ENCODE measurements at regions not wholly inside any gene's neighbourhood (a gene's known extent, or its start where the extent isn't known, plus 50 kb on each side); places are given as distances from the start of the nearest gene placed in this dataset.

- Mint-ChIP-seq H3K4me1 (no peaks in the 10 kb centered on the region), H3K36me3 (ENCODE audit: low read depth) (no peaks in the 10 kb centered on the region), H3K9me3 (peaks cover 3% of the 10 kb centered on the region), H3K4me3 (no peak overlapping the region), H3K27ac (no peak overlapping the region), H3K27me3 (peaks cover 23% of the 10 kb centered on the region)
- no peak for ATAC-seq (replicated peaks)
Observed at GRCh38 chr1:14303011-14303410, 295.5 kb upstream of the KAZN start.

DNA sequence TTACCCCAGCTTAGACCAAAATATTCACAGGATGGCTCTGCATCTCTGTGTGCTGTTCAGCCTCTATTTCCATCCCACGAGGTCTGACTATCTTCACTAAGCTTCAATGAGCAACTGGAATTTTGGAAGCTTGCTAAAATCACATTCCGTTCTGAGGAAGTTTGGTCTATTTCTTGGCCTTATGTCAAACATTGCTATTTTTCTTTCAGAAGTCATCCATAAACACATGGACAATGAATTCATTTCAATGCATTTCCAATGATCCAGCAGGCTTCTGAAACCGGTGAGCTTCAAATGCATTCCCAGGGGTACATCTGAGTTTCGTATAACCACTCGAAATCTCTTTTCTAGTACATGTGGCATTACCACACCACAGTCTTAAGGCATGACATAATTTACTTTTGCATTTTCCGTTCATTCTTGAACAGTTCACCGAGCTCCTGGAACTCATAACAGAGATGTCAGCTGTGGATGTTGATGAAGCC lies 294.1 kb upstream of the KAZN start:
- ATAC-seq (replicated peaks) = no peak
- H3K4me3 Mint-ChIP-seq = no peak overlapping the region
- H3K4me1 Mint-ChIP-seq = no peaks in the 10 kb centered on the region
- H3K9me3 Mint-ChIP-seq = peaks cover 3% of the 10 kb centered on the region
- H3K27me3 Mint-ChIP-seq = peaks cover 19% of the 10 kb centered on the region
- H3K36me3 Mint-ChIP-seq (ENCODE audit: low read depth) = no peaks in the 10 kb centered on the region
- no peak overlapping the region for H3K27ac Mint-ChIP-seq

GRCh38 chr1:14308460-14308859 lies 290.0 kb upstream of the KAZN start:
- Mint-ChIP-seq H3K27me3 (peaks cover 13% of the 10 kb centered on the region), H3K27ac (no peak overlapping the region), H3K36me3 (ENCODE audit: low read depth) (no peaks in the 10 kb centered on the region), H3K9me3 (peaks cover 8% of the 10 kb centered on the region), H3K4me3 (no peak overlapping the region), H3K4me1 (no peaks in the 10 kb centered on the region)
- ATAC-seq (replicated peaks) = no peak

DNA sequence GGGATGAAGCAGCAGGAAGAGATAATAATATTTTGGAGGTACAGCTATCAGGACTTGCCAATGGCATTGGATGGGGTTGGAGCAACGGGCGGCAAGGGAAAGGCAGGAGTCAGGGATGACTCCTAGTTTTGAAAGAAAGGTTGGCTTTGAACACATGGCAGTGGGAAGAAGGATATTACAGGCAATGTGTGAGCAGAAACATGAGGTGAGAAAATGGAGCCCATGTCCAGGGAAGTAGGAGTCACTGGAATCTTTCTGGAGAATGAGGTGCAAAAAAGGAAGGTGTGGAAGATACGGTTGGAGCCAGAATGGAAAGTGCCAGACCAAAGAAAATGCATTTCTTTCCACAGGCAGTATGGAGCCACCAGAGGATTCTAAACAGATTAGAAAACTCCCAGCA lies 288.5 kb upstream of the KAZN start:
- H3K27me3 Mint-ChIP-seq = peaks cover 8% of the 10 kb centered on the region
- peaks cover 4% of the 10 kb centered on the region for H3K9me3 Mint-ChIP-seq
- no peaks in the 10 kb centered on the region for H3K4me1 Mint-ChIP-seq
- ATAC-seq (replicated peaks) = no peak
- no peaks in the 10 kb centered on the region for H3K36me3 Mint-ChIP-seq (ENCODE audit: low read depth)
- H3K27ac Mint-ChIP-seq = no peak overlapping the region
- H3K4me3 Mint-ChIP-seq = no peak overlapping the region

GRCh38 chr1:14310476-14310875 lies 288.0 kb upstream of the KAZN start:
- no peak for ATAC-seq (replicated peaks)
- peaks cover 4% of the 10 kb centered on the region for H3K9me3 Mint-ChIP-seq
- no peak overlapping the region for H3K4me3 Mint-ChIP-seq
- no peak overlapping the region for H3K27ac Mint-ChIP-seq
- peaks cover 8% of the 10 kb centered on the region for H3K27me3 Mint-ChIP-seq
- no peaks in the 10 kb centered on the region for H3K36me3 Mint-ChIP-seq (ENCODE audit: low read depth)
- no peaks in the 10 kb centered on the region for H3K4me1 Mint-ChIP-seq

GRCh38 chr1:14313731-14314431 lies 284.6 kb upstream of the KAZN start:
- Mint-ChIP-seq H3K4me3 (no peak overlapping the region), H3K27ac (no peak overlapping the region), H3K9me3 (peaks cover 4% of the 10 kb centered on the region), H3K4me1 (no peaks in the 10 kb centered on the region), H3K36me3 (ENCODE audit: low read depth) (no peaks in the 10 kb centered on the region), H3K27me3 (no peaks in the 10 kb centered on the region)
- no peak for ATAC-seq (replicated peaks)

DNA sequence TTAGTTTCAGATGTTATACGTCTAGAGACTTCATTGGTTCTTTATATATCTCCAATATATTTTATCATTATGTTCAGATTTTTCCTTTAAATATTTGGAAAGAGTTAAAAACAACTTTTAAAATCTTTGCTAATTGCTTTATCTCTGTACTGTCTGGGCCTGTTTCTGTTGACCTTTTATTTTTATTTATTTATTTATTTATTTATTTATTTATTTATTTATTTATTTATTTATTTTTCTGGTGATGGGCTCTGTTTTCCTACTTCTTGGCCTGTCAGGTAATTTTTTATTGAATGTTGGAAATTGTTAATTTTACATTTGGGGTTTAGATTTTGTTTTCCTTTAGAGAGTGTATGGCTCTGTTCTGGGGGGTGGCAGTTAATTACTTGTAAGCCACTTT lies 279.7 kb upstream of the KAZN start:
- H3K9me3 Mint-ChIP-seq = peaks cover 3% of the 10 kb centered on the region
- ATAC-seq (replicated peaks) = no peak
- peaks cover 13% of the 10 kb centered on the region for H3K27me3 Mint-ChIP-seq
- no peak overlapping the region for H3K27ac Mint-ChIP-seq
- no peak overlapping the region for H3K4me3 Mint-ChIP-seq
- no peaks in the 10 kb centered on the region for H3K36me3 Mint-ChIP-seq (ENCODE audit: low read depth)
- H3K4me1 Mint-ChIP-seq = no peaks in the 10 kb centered on the region

GRCh38 chr1:14320518-14320917 lies 278.0 kb upstream of the KAZN start:
- Mint-ChIP-seq H3K4me3 (no peak overlapping the region), H3K36me3 (ENCODE audit: low read depth) (no peaks in the 10 kb centered on the region), H3K27ac (no peak overlapping the region), H3K27me3 (peaks cover 16% of the 10 kb centered on the region), H3K9me3 (peaks cover 3% of the 10 kb centered on the region), H3K4me1 (no peaks in the 10 kb centered on the region)
- ATAC-seq (replicated peaks) = no peak

- no peak for ATAC-seq (replicated peaks)
- H3K4me3 Mint-ChIP-seq = no peak overlapping the region
Observed at GRCh38 chr1:14320986-14321385, 277.5 kb upstream of the KAZN start.

DNA sequence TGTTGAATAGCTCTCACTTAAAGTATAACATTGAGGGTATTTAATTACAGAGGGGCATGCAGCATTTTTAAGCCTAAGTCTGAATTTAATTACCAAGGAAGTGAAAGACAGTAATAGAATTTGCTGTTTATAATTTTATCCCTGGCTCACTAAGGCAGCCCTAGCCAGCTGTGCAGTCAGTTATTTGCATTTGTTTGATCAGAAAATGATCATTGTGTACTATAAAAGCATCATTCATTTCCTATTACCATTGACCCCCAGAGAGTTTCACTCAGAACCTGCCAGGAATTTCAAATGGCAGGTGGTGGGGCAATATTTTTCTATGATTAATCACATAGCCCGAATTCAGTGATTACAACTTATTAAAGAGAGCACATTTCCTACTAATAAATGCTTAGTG lies 277.1 kb upstream of the KAZN start:
- no peak overlapping the region for H3K27ac Mint-ChIP-seq
- H3K27me3 Mint-ChIP-seq = peaks cover 17% of the 10 kb centered on the region
- H3K4me3 Mint-ChIP-seq = no peak overlapping the region
- no peaks in the 10 kb centered on the region for H3K36me3 Mint-ChIP-seq (ENCODE audit: low read depth)
- H3K9me3 Mint-ChIP-seq = peaks cover 3% of the 10 kb centered on the region
- no peak for ATAC-seq (replicated peaks)
- H3K4me1 Mint-ChIP-seq = no peaks in the 10 kb centered on the region

More at GRCh38 chr1:14320986-14321385, 277.5 kb upstream of the KAZN start:
- Mint-ChIP-seq H3K9me3 (peaks cover 3% of the 10 kb centered on the region), H3K27me3 (peaks cover 16% of the 10 kb centered on the region), H3K27ac (no peak overlapping the region), H3K4me1 (no peaks in the 10 kb centered on the region), H3K36me3 (ENCODE audit: low read depth) (no peaks in the 10 kb centered on the region)

- Mint-ChIP-seq H3K36me3 (ENCODE audit: low read depth) (no peaks in the 10 kb centered on the region), H3K9me3 (peaks cover 9% of the 10 kb centered on the region), H3K27ac (no peak overlapping the region), H3K4me1 (no peaks in the 10 kb centered on the region), H3K4me3 (no peak overlapping the region), H3K27me3 (peaks cover 29% of the 10 kb centered on the region)
- no peak for ATAC-seq (replicated peaks)
Observed at GRCh38 chr1:14323568-14324247, 274.8 kb upstream of the KAZN start.

DNA sequence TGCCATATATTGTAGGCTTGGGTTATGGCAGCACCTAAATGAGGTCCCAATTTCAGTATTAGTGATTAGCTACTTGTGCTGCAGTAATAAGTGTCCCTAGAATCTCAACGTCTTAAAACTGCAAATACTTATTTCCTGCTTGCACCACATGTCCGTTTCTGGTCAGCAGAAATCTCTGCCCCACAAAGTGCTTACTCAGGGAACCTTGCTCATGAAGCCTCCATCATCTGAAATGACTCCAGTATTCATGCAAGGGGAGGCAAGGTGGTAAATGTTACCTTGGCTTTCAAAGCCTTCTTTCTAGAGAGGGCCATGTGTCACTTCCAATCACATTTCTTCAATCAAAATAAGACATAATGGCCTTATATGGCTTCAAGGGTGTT lies 274.2 kb upstream of the KAZN start:
- ATAC-seq (replicated peaks) = no peak
- no peaks in the 10 kb centered on the region for H3K4me1 Mint-ChIP-seq
- H3K27me3 Mint-ChIP-seq = peaks cover 29% of the 10 kb centered on the region
- H3K27ac Mint-ChIP-seq = no peak overlapping the region
- peaks cover 9% of the 10 kb centered on the region for H3K9me3 Mint-ChIP-seq
- H3K36me3 Mint-ChIP-seq (ENCODE audit: low read depth) = no peaks in the 10 kb centered on the region
- no peak overlapping the region for H3K4me3 Mint-ChIP-seq

DNA sequence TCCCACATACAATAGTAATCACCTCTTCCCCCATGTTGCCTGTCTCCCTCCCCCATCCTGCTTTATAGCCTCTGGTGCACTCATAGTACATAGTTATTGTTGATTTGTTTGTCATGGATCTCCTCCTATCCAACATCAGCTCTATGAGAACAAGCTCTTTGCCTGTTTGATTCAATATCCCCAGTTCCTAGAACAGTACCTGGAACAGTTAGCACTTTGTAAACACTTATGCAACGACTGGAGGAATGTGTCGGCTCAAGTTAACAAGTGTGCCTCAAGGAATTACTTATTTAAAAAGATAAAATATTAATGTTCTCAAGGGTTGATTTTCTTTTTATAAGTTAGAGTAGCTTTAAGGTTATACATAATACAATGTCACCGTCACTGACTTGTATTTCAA lies 271.6 kb upstream of the KAZN start:
- peaks cover 14% of the 10 kb centered on the region for H3K9me3 Mint-ChIP-seq
- ATAC-seq (replicated peaks) = no peak
- H3K27me3 Mint-ChIP-seq = peaks cover 23% of the 10 kb centered on the region
- no peaks in the 10 kb centered on the region for H3K36me3 Mint-ChIP-seq (ENCODE audit: low read depth)
- no peak overlapping the region for H3K4me3 Mint-ChIP-seq
- H3K4me1 Mint-ChIP-seq = no peaks in the 10 kb centered on the region
- no peak overlapping the region for H3K27ac Mint-ChIP-seq

DNA sequence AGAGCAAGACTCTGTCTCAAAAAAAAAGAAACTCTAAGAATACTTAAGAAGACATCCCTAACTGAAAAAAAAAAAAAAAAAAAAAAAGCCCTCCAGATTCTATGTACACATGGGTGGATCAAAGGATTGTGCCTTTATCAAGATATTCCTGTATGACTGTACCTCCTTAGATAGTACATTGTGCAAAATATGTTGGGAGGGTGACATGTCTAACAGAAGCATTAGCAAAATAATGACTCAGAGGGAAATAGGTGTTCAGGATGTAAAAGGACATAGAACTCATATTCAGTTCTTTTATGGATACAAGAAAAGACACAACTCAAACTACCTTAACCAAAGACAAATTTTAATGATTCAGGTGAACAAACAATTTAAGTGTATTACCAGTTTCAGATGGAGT lies 269.8 kb upstream of the KAZN start:
- H3K4me3 Mint-ChIP-seq = no peak overlapping the region
- H3K27ac Mint-ChIP-seq = no peak overlapping the region
- peaks cover 22% of the 10 kb centered on the region for H3K27me3 Mint-ChIP-seq
- H3K9me3 Mint-ChIP-seq = peaks cover 14% of the 10 kb centered on the region
- no peak for ATAC-seq (replicated peaks)
- H3K36me3 Mint-ChIP-seq (ENCODE audit: low read depth) = no peaks in the 10 kb centered on the region
- H3K4me1 Mint-ChIP-seq = peaks cover 6% of the 10 kb centered on the region

DNA sequence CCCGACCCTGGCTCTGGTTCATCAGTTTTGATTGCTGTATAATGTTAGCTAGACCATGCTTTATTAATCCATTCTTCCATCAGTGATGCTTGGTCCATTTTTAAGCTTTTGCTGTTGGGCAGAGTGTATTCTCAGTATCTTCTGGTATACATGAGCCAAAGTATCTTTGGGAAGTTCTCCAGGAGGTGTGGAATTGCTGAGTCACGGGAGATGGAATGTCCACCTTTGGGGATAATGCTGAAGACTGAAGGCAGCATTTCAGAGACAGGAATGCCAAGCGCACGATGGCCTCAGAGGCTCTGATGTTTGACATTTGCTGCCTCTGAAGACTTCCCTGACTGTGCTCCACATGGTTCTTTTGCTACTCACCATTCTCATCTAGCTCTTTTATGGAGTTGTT lies 266.3 kb upstream of the KAZN start:
- Mint-ChIP-seq H3K27me3 (peaks cover 14% of the 10 kb centered on the region), H3K4me1 (peaks cover 6% of the 10 kb centered on the region), H3K9me3 (peaks cover 16% of the 10 kb centered on the region), H3K4me3 (no peak overlapping the region), H3K27ac (no peak overlapping the region), H3K36me3 (ENCODE audit: low read depth) (no peaks in the 10 kb centered on the region)
- ATAC-seq (replicated peaks) = no peak
